IMR-90 (cell line): ENCODE measurements at regions not wholly inside any gene's neighbourhood (a gene's known extent, or its start where the extent isn't known, plus 50 kb on each side); places are given as distances from the start of the nearest gene placed in this dataset.

Experiments
- ATAC-seq: fragments of 200-7000 bp; cut with Tn5 transposase; 2 replicates; pipeline ENCODE4 v1.9.1; 2020; ENCODE audit warnings: low read depth, mild to moderate bottlenecking, moderate library complexity
- BruUV-seq: library from RNA; stranded (reverse); fragments of 400-500 nt; replicated peaks from 2 replicates; lab custom pipeline; 2021; lab: Mats Ljungman, UMichigan
- CTCF ChIA-PET: fragments of 300-600 bp; formaldehyde crosslinking; extraction: SDS; loops from one replicate; lab custom pipeline; 2021; ENCODE audit warnings: antibody characterized with exemption; lab: Yijun Ruan, JAX
- POLR2A ChIA-PET: fragments of 300-600 bp; sonication (Branson Sonifier 250); formaldehyde crosslinking; loops from one replicate; lab custom pipeline; 2022; ENCODE audit warnings: antibody characterized with exemption; ENCODE audit not compliant: unreplicated experiment; lab: Charles Lee
- DNase-seq: peaks from one replicate; pipeline ENCODE4 v3.0.0; 2013
- H2AFZ ChIP-seq: replicated peaks from 2 replicates; pipeline ENCODE3; 2013; ENCODE audit warnings: low read length, mild to moderate bottlenecking; ENCODE audit not compliant: poor library complexity
- H2AK5ac ChIP-seq: 2 replicates; pipeline ENCODE4 v1.6.1; 2013; ENCODE audit warnings: low read depth, low read length, inconsistent platforms
- H2AK9ac ChIP-seq: replicated peaks from 2 replicates; pipeline ENCODE3; 2013; ENCODE audit warnings: mild to moderate bottlenecking, low read depth, low read length, moderate library complexity; ENCODE audit not compliant: poor library complexity
- H2BK120ac ChIP-seq: 2 replicates; pipeline ENCODE4 v1.6.1; 2013; ENCODE audit warnings: low read depth, low read length, inconsistent platforms
- H2BK15ac ChIP-seq: 3 replicates; pipeline ENCODE4 v1.6.1; 2013; ENCODE audit warnings: low read depth, low read length, inconsistent platforms
- H2BK20ac ChIP-seq: 2 replicates; pipeline ENCODE4 v1.6.1; 2013; ENCODE audit warnings: low read depth, mild to moderate bottlenecking, inconsistent platforms, low read length, moderate library complexity
- H2BK5ac ChIP-seq: 2 replicates; pipeline ENCODE4 v1.6.1; 2013; ENCODE audit warnings: mild to moderate bottlenecking, low read depth, low read length, inconsistent platforms; ENCODE audit not compliant: poor library complexity, severe bottlenecking
- H3K14ac ChIP-seq: replicated peaks from 2 replicates; pipeline ENCODE4 v1.6.1; 2013; ENCODE audit warnings: low read depth, low read length, inconsistent platforms
- H3K18ac ChIP-seq: 2 replicates; pipeline ENCODE4 v1.6.1; 2013; ENCODE audit warnings: low read depth, low read length, control low read depth
- H3K23ac ChIP-seq: 2 replicates; pipeline ENCODE4 v1.6.1; 2013; ENCODE audit warnings: low read depth, low read length, inconsistent platforms
- H3K27ac ChIP-seq: 2 replicates; pipeline ENCODE4 v1.5.1; 2013; ENCODE audit warnings: mild to moderate bottlenecking, control low read depth, low read length; ENCODE audit not compliant: insufficient read depth
- H3K27me3 ChIP-seq: 2 replicates; pipeline ENCODE4 v1.6.1; 2013; ENCODE audit warnings: low read length; ENCODE audit not compliant: control insufficient read depth, insufficient read depth
- H3K36me3 ChIP-seq: 2 replicates; pipeline ENCODE4 v1.6.1; 2013; ENCODE audit warnings: low read length, mixed read lengths; ENCODE audit not compliant: control insufficient read depth, insufficient read depth
- H3K4ac ChIP-seq: 2 replicates; pipeline ENCODE4 v1.6.1; 2013; ENCODE audit warnings: low read depth, low read length, inconsistent platforms
- H3K4me1 ChIP-seq: 2 replicates; pipeline ENCODE4 v1.6.1; 2013; ENCODE audit warnings: low read length, mixed read lengths; ENCODE audit not compliant: control insufficient read depth, insufficient read depth
- H3K4me2 ChIP-seq: 2 replicates; pipeline ENCODE4 v1.6.1; 2013; ENCODE audit warnings: low read depth, mild to moderate bottlenecking, control low read depth, low read length, moderate library complexity
- H3K4me3 ChIP-seq: 2 replicates; pipeline ENCODE4 v1.5.1; 2013; ENCODE audit warnings: low read depth, mild to moderate bottlenecking, control low read depth, low read length, moderate library complexity; ENCODE audit not compliant: insufficient read depth
- H3K56ac ChIP-seq: 2 replicates; pipeline ENCODE4 v1.6.1; 2013; ENCODE audit warnings: low read length, inconsistent platforms; ENCODE audit not compliant: insufficient read depth; ENCODE audit errors: extremely low read depth
- H3K79me1 ChIP-seq, 2 experiments: 2 replicates each; pipeline ENCODE4 v1.6.1; 2013; ENCODE audit warnings: low read length in 2 of 2, inconsistent platforms in 1 of 2, low read depth in 1 of 2
- H3K9ac ChIP-seq: 2 replicates; pipeline ENCODE4 v1.6.1; 2013; ENCODE audit warnings: low read depth, low read length, control low read depth
- H3K9me1 ChIP-seq: 2 replicates; pipeline ENCODE4 v1.6.1; 2013; ENCODE audit warnings: low read length, inconsistent platforms; ENCODE audit not compliant: insufficient read depth
- H3K9me3 ChIP-seq: 2 replicates; pipeline ENCODE4 v1.6.1; 2013; ENCODE audit warnings: low read length; ENCODE audit not compliant: control insufficient read depth, insufficient read depth
- H4K20me1 ChIP-seq: 2 replicates; pipeline ENCODE4 v1.6.1; 2013; ENCODE audit warnings: low read length, inconsistent platforms; ENCODE audit not compliant: insufficient read depth
- H4K5ac ChIP-seq: 2 replicates; pipeline ENCODE4 v1.6.1; 2013; ENCODE audit warnings: mild to moderate bottlenecking, low read depth, low read length, control low read depth
- H4K8ac ChIP-seq, 2 experiments: 2 replicates each; pipeline ENCODE4 v1.6.1; 2013; ENCODE audit warnings: low read depth in 2 of 2, low read length in 2 of 2, control low read depth in 1 of 2, inconsistent platforms in 1 of 2
- H4K91ac ChIP-seq: 2 replicates; pipeline ENCODE4 v1.6.1; 2013; ENCODE audit warnings: low read depth, low read length, inconsistent platforms; ENCODE audit not compliant: insufficient read depth
- BHLHE40 ChIP-seq: fragments of 150-350 bp; IDR thresholded peaks from 2 replicates; pipeline ENCODE4 v1.6.1; 2016; ENCODE audit warnings: mild to moderate bottlenecking, low read depth, low read length
- CEBPB ChIP-seq: IDR thresholded peaks from 2 replicates; pipeline ENCODE4 v1.6.1; 2012; ENCODE audit warnings: low read depth, low read length, improper control_type of control experiment
- CHD1 ChIP-seq: IDR thresholded peaks from 2 replicates; pipeline ENCODE4 v1.6.1; 2012; ENCODE audit warnings: low read depth, low read length, improper control_type of control experiment
- FOS ChIP-seq: fragments of 150-350 bp; IDR thresholded peaks from 2 replicates; pipeline ENCODE4 v1.6.1; 2016; ENCODE audit warnings: low read depth, low read length
- MAFK ChIP-seq: IDR thresholded peaks from 2 replicates; pipeline ENCODE4 v1.6.1; 2012; ENCODE audit warnings: low read depth, low read length, improper control_type of control experiment
- MAZ ChIP-seq: IDR thresholded peaks from 2 replicates; pipeline ENCODE4 v1.6.1; 2012; ENCODE audit warnings: low read depth, mild to moderate bottlenecking, low read length, improper control_type of control experiment, moderate library complexity, borderline replicate concordance
- MXI1 ChIP-seq: IDR thresholded peaks from 2 replicates; pipeline ENCODE4 v1.6.1; 2012; ENCODE audit warnings: low read depth, mild to moderate bottlenecking, low read length, moderate library complexity, borderline replicate concordance
- POLR2A ChIP-seq: IDR thresholded peaks from 2 replicates; pipeline ENCODE4 v1.6.1; 2012; ENCODE audit warnings: mild to moderate bottlenecking, low read depth, low read length
- RAD21 ChIP-seq: IDR thresholded peaks from 2 replicates; pipeline ENCODE4 v1.6.1; 2012; ENCODE audit warnings: low read length, improper control_type of control experiment
- RCOR1 ChIP-seq: IDR thresholded peaks from 2 replicates; pipeline ENCODE4 v1.6.1; 2012; ENCODE audit warnings: mild to moderate bottlenecking, low read length, improper control_type of control experiment; ENCODE audit not compliant: insufficient replicate concordance
- WGBS, 2 experiments: methylation state at CpG; one replicate each; pipeline versions ENCODE4 v1.1.5 to v1.1.7; 2013; ENCODE audit warnings: missing lambda C conversion rate in 2 of 2; ENCODE audit not compliant: insufficient read length in 1 of 2; ENCODE audit errors: extremely low coverage in 2 of 2; 5-methylcytosine and 5-hydroxymethylcytosine counted together
- dilution Hi-C: fragments of 300-500 bp; cut with HindIII; formaldehyde crosslinking; loops from one replicate; pipeline ENCODE4 v1.14.3; 2018; ENCODE audit warnings: low sequenced_read_pairs; ENCODE audit not compliant: unreplicated experiment
- in situ Hi-C: fragments of 300-500 bp; cut with MboI; formaldehyde crosslinking; loops from 3 replicates; pipeline ENCODE4 v1.14.3; 2019; ENCODE audit warnings: low sequenced_read_pairs, inconsistent platforms, mixed read lengths
- intact Hi-C: fragments of 100-400 bp; cut with micrococcal nuclease; formaldehyde crosslinking; loops from 2 replicates; pipeline ENCODE4 v1.10.0; 2022
- TF ChIP-seq, protein P1 (sequence below): fragments of 150-350 bp; IDR thresholded peaks from 2 replicates; pipeline ENCODE4 v1.6.1; 2017; ENCODE audit warnings: mild to moderate bottlenecking, antibody characterized with exemption, low read length, low read depth
- TF ChIP-seq, protein P2 (sequence below): fragments of 150-350 bp; IDR thresholded peaks from 2 replicates; pipeline ENCODE4 v1.6.1; 2016; ENCODE audit warnings: low read depth, mild to moderate bottlenecking, low read length, moderate library complexity, borderline replicate concordance

DNA sequence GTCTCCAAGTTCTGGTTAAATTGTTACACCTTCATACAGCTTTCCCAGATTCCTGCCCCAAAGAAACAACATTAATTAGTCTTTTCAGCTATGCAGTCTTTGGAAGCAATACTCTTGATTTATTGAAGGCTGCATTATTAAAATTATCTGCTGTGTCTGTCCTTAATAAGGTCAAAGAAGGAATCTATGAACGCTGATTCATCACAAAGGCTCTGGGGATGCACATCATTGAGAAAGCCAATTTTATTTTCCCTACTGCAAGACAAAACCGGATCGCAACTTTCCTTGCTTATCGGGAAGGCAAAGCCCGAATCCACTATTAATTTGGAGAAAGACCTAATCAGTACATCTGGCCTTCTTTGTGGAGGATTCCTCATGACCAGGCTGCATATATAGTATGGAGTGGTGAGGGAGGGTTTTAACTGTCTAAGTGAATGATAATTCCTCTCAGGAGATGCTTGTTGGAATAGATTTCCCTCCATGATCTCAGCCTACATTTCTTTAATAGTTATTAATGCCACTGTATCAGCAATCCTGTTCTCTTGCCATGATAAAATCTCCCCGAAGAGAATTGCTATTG lies 224.6 kb downstream of the PIK3C3 start:
- no peak overlapping the region for H3K4ac ChIP-seq
- H3K18ac ChIP-seq, result no peak overlapping the region
- H3K23ac ChIP-seq, result no peak overlapping the region
- CTCF ChIA-PET, result no interaction called here
- dilution Hi-C loops, result no loop called here
- H2BK5ac ChIP-seq, result no peak overlapping the region
- H4K20me1 ChIP-seq, result no peaks in the 10 kb centered on the region
- no peak overlapping the region for H4K8ac ChIP-seq
- in situ Hi-C loops, result no loop called here
- H3K27me3 ChIP-seq, result no peaks in the 10 kb centered on the region
- H3K56ac ChIP-seq, result no peak overlapping the region
- no CpG with 5 or more reads among the region's 6 CpGs for WGBS, 2 experiments
- no peak for ATAC-seq
- no peak overlapping the region for H2BK20ac ChIP-seq
- H3K14ac ChIP-seq, result no peak overlapping the region
- H2AFZ ChIP-seq, result no peak overlapping the region
- POLR2A ChIA-PET, result no interaction called here
- intact Hi-C loops, result no loop called here
- H3K9me3 ChIP-seq, result no peaks in the 10 kb centered on the region
- no peak overlapping the region for H3K27ac ChIP-seq
- H3K4me3 ChIP-seq, result no peak overlapping the region
- H2BK15ac ChIP-seq, result no peak overlapping the region
- no peak overlapping the region for H2AK5ac ChIP-seq
- no peak overlapping the region for H3K9ac ChIP-seq
- H3K9me1 ChIP-seq, result 0 out of 2 replicates have a peak, but pooled peaks cover 3% of the 10 kb centered on the region
- H3K79me1 ChIP-seq, result no peaks in the 10 kb centered on the region
- no TSS peak for BruUV-seq
- no peaks in the 10 kb centered on the region for H3K36me3 ChIP-seq
- no peak overlapping the region for H2BK120ac ChIP-seq
- H4K5ac ChIP-seq, result no peak overlapping the region
- no peak overlapping the region for H4K91ac ChIP-seq
- peaks cover 2% of the 10 kb centered on the region; the same call in 1 of the 2 replicates for H3K4me1 ChIP-seq
- H3K4me2 ChIP-seq, result no peak overlapping the region
- H2AK9ac ChIP-seq, result no peak overlapping the region
- DNase-seq, result no peak
- TF ChIP-seq RCOR1, result no peak
- no peak for TF ChIP-seq BHLHE40
- TF ChIP-seq CHD1, result no peak
- TF ChIP-seq POLR2A, result no peak
- no peak for TF ChIP-seq FOS
- TF ChIP-seq MAFK, result no peak
- TF ChIP-seq, protein P1, sequence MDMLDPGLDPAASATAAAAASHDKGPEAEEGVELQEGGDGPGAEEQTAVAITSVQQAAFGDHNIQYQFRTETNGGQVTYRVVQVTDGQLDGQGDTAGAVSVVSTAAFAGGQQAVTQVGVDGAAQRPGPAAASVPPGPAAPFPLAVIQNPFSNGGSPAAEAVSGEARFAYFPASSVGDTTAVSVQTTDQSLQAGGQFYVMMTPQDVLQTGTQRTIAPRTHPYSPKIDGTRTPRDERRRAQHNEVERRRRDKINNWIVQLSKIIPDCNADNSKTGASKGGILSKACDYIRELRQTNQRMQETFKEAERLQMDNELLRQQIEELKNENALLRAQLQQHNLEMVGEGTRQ, result no peak
- no peak for TF ChIP-seq CEBPB
- TF ChIP-seq MAZ, result no peak
- TF ChIP-seq, protein P2, sequence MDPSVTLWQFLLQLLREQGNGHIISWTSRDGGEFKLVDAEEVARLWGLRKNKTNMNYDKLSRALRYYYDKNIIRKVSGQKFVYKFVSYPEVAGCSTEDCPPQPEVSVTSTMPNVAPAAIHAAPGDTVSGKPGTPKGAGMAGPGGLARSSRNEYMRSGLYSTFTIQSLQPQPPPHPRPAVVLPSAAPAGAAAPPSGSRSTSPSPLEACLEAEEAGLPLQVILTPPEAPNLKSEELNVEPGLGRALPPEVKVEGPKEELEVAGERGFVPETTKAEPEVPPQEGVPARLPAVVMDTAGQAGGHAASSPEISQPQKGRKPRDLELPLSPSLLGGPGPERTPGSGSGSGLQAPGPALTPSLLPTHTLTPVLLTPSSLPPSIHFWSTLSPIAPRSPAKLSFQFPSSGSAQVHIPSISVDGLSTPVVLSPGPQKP, result no peak
- no peak for TF ChIP-seq RAD21
- TF ChIP-seq MXI1, result no peak
